Smooth muscle cell (in vitro differentiated cells): ENCODE measurements at regions not wholly inside any gene's neighbourhood (a gene's known extent, or its start where the extent isn't known, plus 50 kb on each side); places are given as distances from the start of the nearest gene placed in this dataset.
A peak's percentile ranks its signal among the peaks of the same experiment; 100 is the strongest.

Experiments used
- DNase-seq: peaks from one replicate; lab custom pipeline; 2025; ENCODE audit not compliant: unreplicated experiment; lab: John Stamatoyannopoulos, UW
- H2AFZ ChIP-seq: fragments of 200-600 bp; sonication (generic); 2 replicates; pipeline ENCODE4 v1.6.0; 2016; ENCODE audit warnings: antibody characterized with exemption, low read depth, mild to moderate bottlenecking
- H3F3A ChIP-seq: fragments of 200-600 bp; sonication (generic); 2 replicates; pipeline ENCODE4 v1.6.0; 2017; ENCODE audit warnings: antibody characterized with exemption, low read depth
- H3K27ac ChIP-seq: fragments of 200-600 bp; sonication (generic); 2 replicates; pipeline ENCODE4 v1.5.1; 2016; ENCODE audit warnings: low read depth, mild to moderate bottlenecking
- H3K27me3 ChIP-seq: fragments of 200-600 bp; sonication (generic); 2 replicates; pipeline ENCODE4 v1.6.1; 2016; ENCODE audit warnings: low read depth, mild to moderate bottlenecking
- H3K36me3 ChIP-seq: fragments of 200-600 bp; sonication (generic); 2 replicates; pipeline ENCODE4 v1.5.1; 2016; ENCODE audit warnings: low read depth
- H3K4me1 ChIP-seq: fragments of 200-600 bp; sonication (generic); 2 replicates; pipeline ENCODE4 v1.5.1; 2016; ENCODE audit warnings: low read depth
- H3K4me2 ChIP-seq: fragments of 200-600 bp; sonication (generic); 2 replicates; pipeline ENCODE4 v1.6.0; 2016; ENCODE audit warnings: mild to moderate bottlenecking
- H3K4me3 ChIP-seq: fragments of 200-600 bp; sonication (generic); 2 replicates; pipeline ENCODE4 v1.5.1; 2016; ENCODE audit warnings: mild to moderate bottlenecking
- H3K79me2 ChIP-seq: fragments of 200-600 bp; sonication (generic); 2 replicates; pipeline ENCODE4 v1.6.0; 2016; ENCODE audit warnings: low read depth, mild to moderate bottlenecking
- H3K9ac ChIP-seq: fragments of 200-600 bp; sonication (generic); 2 replicates; pipeline ENCODE4 v1.6.0; 2016; ENCODE audit warnings: low read depth
- H3K9me3 ChIP-seq: fragments of 200-600 bp; sonication (generic); replicated peaks from 2 replicates; pipeline ENCODE4 v1.5.1; 2016; ENCODE audit warnings: low read depth
- H4K20me1 ChIP-seq: fragments of 200-600 bp; sonication (generic); 2 replicates; pipeline ENCODE4 v1.6.0; 2016; ENCODE audit warnings: low read depth
- CTCF ChIP-seq: fragments of 200-600 bp; sonication (generic); IDR thresholded peaks from 2 replicates; pipeline ENCODE4 v1.5.1; 2017; ENCODE audit warnings: borderline replicate concordance, mild to moderate bottlenecking, antibody characterized with exemption; ENCODE audit not compliant: insufficient read depth, poor library complexity, severe bottlenecking
- WGBS: methylation state at CpG from one replicate; pipeline ENCODE4 v1.1.7; 2016; ENCODE audit warnings: low lambda C conversion rate; 5-methylcytosine and 5-hydroxymethylcytosine counted together

GRCh38 chr18:51275712-51276476 is 78.4 kb upstream of the MEX3C start:
- H3K79me2 ChIP-seq, result no peaks in the 10 kb centered on the region
- 27% methylated on average over 6 of the region's 6 CpGs for WGBS
- H3K4me3 ChIP-seq, result no peak overlapping the region
- H3K36me3 ChIP-seq, result no peaks in the 10 kb centered on the region
- H4K20me1 ChIP-seq, result no peaks in the 10 kb centered on the region
- H3K4me1 ChIP-seq, result no peaks in the 10 kb centered on the region
- no peaks in the 10 kb centered on the region for H3K9me3 ChIP-seq
- peak; percentile 2 for DNase-seq
- H3K4me2 ChIP-seq, result peak overlapping the region; percentile 19
- H3K27me3 ChIP-seq, result no peaks in the 10 kb centered on the region
- H3F3A ChIP-seq, result peaks cover 4% of the 10 kb centered on the region
- peak overlapping the region; percentile 25 for H3K27ac ChIP-seq
- TF ChIP-seq CTCF, result no peak
- no peak overlapping the region for H3K9ac ChIP-seq
- peak overlapping the region; percentile 28 for H2AFZ ChIP-seq

GRCh38 chr18:51278045-51278649 is 80.7 kb upstream of the MEX3C start:
- Histone ChIP-seq H2AFZ (no peak overlapping the region), H4K20me1 (no peaks in the 10 kb centered on the region), H3K27me3 (no peaks in the 10 kb centered on the region), H3K4me2 (no peak overlapping the region), H3K9ac (no peak overlapping the region), H3K79me2 (no peaks in the 10 kb centered on the region), H3K27ac (no peak overlapping the region), H3K36me3 (no peaks in the 10 kb centered on the region), H3K4me1 (no peaks in the 10 kb centered on the region), H3K4me3 (no peak overlapping the region), H3K9me3 (no peaks in the 10 kb centered on the region), H3F3A (peaks cover 4% of the 10 kb centered on the region)
- peak; percentile 46 for TF ChIP-seq CTCF
- DNase-seq, result no peak
- WGBS, result 73% methylated on average over 4 of the region's 4 CpGs

- no peak overlapping the region for H3K4me2 ChIP-seq
Observed at GRCh38 chr18:51279367-51279984, 82.0 kb upstream of the MEX3C start.

More at GRCh38 chr18:51279367-51279984, 82.0 kb upstream of the MEX3C start:
- H3K4me3 ChIP-seq, result no peak overlapping the region
- H3K9me3 ChIP-seq, result no peaks in the 10 kb centered on the region
- no peak for TF ChIP-seq CTCF
- no peak for DNase-seq
- no peaks in the 10 kb centered on the region for H3K79me2 ChIP-seq
- H4K20me1 ChIP-seq, result no peaks in the 10 kb centered on the region
- H3K27ac ChIP-seq, result no peak overlapping the region
- no peak overlapping the region for H2AFZ ChIP-seq
- 65% methylated on average over 2 of the region's 2 CpGs for WGBS
- peaks cover 4% of the 10 kb centered on the region for H3F3A ChIP-seq
- no peaks in the 10 kb centered on the region for H3K27me3 ChIP-seq
- H3K36me3 ChIP-seq, result no peaks in the 10 kb centered on the region
- no peaks in the 10 kb centered on the region for H3K4me1 ChIP-seq
- no peak overlapping the region for H3K9ac ChIP-seq
